Aorta (tissue), 5 donors: ENCODE measurements at regions not wholly inside any gene's neighbourhood (a gene's known extent, or its start where the extent isn't known, plus 50 kb on each side); places are given as distances from the start of the nearest gene placed in this dataset.

Experiments used
- ATAC-seq: fragments of 200-7000 bp; cut with Tn5 transposase; one replicate; pipeline ENCODE4 v1.9.1; 2022; ENCODE audit warnings: moderate library complexity; ENCODE audit not compliant: low FRiP score
- DNase-seq, 2 donors: peaks; one replicate each; pipeline ENCODE4 v3.0.0-alpha.2; 2020
- H3K27ac ChIP-seq, 2 donors: one replicate each; pipeline ENCODE4 v1.5.1; 2013; ENCODE audit warnings: low read length in 2 of 2, mild to moderate bottlenecking in 2 of 2, moderate library complexity in 2 of 2, control low read depth in 1 of 2, inconsistent platforms in 1 of 2, low read depth in 1 of 2
- H3K27me3 ChIP-seq, 2 donors: one replicate each; pipeline ENCODE4 v1.6.1; 2013; ENCODE audit warnings: control low read depth in 1 of 2, low read length in 1 of 2, mild to moderate bottlenecking in 1 of 2, moderate library complexity in 1 of 2; ENCODE audit not compliant: insufficient read depth in 2 of 2, control insufficient read depth in 1 of 2
- H3K36me3 ChIP-seq, 2 donors: one replicate each; pipeline ENCODE4 v1.6.1; 2013; ENCODE audit warnings: control low read depth in 1 of 2, low read length in 1 of 2, mild to moderate bottlenecking in 1 of 2; ENCODE audit not compliant: insufficient read depth in 2 of 2, control insufficient read depth in 1 of 2
- H3K4me1 ChIP-seq, 2 donors: one replicate each; pipeline ENCODE4 v1.6.1; 2013; ENCODE audit warnings: low read length in 2 of 2, control low read depth in 1 of 2, mild to moderate bottlenecking in 1 of 2, moderate library complexity in 1 of 2; ENCODE audit not compliant: insufficient read depth in 2 of 2, control insufficient read depth in 1 of 2
- H3K4me3 ChIP-seq, 2 donors: one replicate each; pipeline ENCODE4 v1.5.1; 2013; ENCODE audit warnings: low read length in 2 of 2, control low read depth in 1 of 2, mild to moderate bottlenecking in 1 of 2
- H3K9me3 ChIP-seq: one replicate; pipeline ENCODE4 v1.6.1; 2013; ENCODE audit warnings: mild to moderate bottlenecking, low read length; ENCODE audit not compliant: control insufficient read depth
- WGBS, 2 donors: extraction: QIAGEN DNeasy Blood & Tissue Kit; methylation state at CpG; one replicate each; pipeline ENCODE4 v1.1.7; 2013; 5-methylcytosine and 5-hydroxymethylcytosine counted together
- intact Hi-C, 2 donors: fragments of 100-400 bp; cut with DNase I; formaldehyde crosslinking; loops; one replicate each; pipeline versions ENCODE4 v1.14.2 to v1.15.0; 2022
- donor health status: healthy with polysubstance abuse.
- donor health status: Bipolar disorder and iron deficiency.
- donor health status: DM: no; HTN: no; CAD: no.
- donor health status: DM: no; HTN: no; CAD: no.
- donor health status: DM: yes; HTN: yes; CAD: no.

DNA sequence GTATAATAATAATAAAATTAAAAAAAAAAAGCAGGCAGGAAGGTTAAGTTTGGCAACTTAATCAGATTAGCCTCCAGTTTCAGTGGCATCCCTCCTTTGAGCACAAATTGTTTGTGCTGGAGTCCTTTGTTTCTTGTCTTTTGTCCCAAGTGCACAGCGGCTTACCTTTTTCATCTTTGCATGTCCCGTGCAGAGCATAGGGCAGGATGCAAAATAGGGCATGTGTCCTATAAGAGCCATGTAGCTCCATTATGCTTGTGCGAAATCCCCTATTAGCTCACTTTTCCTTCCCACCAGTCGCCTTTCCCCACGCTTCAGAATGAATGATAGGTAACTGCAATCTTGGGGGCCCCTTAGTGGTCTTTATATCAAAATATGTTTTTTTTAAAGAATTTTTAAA, 216.8 kb downstream of the TSN start:
- ATAC-seq = no peak
- 75 to 84% methylated on average over 5 of the region's 5 CpGs for WGBS, 2 donors
- H3K27me3 ChIP-seq = no peaks in the 10 kb centered on the region
- H3K4me1 ChIP-seq = no peaks in the 10 kb centered on the region
- H3K27ac ChIP-seq = no peak overlapping the region
- intact Hi-C loops = no loop called here
- H3K4me3 ChIP-seq = no peak overlapping the region
- no peaks in the 10 kb centered on the region for H3K9me3 ChIP-seq
- no peaks in the 10 kb centered on the region for H3K36me3 ChIP-seq
- no peak for DNase-seq

DNA sequence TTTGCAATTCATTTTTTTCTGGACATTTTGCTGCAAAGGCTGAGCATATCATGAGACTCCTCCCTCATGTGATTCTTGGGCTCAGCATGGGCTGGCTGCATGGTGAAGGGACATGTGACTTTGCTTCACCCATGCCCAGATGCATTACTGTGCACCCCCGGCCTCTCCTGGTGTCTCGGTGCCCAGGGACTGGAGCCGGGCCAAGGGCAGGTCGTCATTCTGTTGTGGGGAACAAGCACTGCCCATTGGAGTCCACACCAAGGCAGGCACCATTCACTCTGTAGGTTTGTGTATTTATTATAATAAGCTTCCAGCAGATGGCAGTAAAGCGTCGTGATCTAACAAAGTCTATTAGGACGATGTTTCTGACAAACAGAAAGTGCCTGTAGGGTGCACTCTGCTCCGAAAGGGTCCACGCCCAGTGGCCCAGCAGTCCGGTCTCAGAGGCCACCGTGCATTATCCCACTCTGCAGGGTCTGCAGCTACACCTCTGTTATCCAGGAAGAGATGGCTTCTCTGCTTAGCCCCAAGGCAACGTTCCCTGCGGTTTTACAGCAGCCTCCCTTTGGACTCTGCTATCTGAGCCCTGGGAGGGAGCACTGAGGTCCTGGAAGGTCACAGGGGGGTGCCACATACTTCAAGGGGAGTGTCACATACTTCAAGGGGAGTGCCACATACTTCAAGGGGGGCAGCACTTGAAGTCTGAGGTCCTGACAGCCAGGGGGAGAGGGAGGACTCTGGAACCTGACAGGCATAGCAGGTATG, 219.6 kb downstream of the TSN start:
- Histone ChIP-seq H3K27me3 (no peaks in the 10 kb centered on the region), H3K36me3 (no peaks in the 10 kb centered on the region), H3K4me3 (no peak overlapping the region), H3K27ac (no peak overlapping the region), H3K9me3 (no peaks in the 10 kb centered on the region), H3K4me1 (no peaks in the 10 kb centered on the region)
- peak in 1 of 2 donors; percentile 63 for DNase-seq
- ATAC-seq = peak; percentile 82
- WGBS, 2 donors = 3 to 4% methylated on average over 13 of the region's 13 CpGs
- intact Hi-C loops = loop anchor here in 1 of 2 donors (5.0 kb wide), 1 partner anchor 477 kb away; no protein-coding TSS in a partner anchor

DNA sequence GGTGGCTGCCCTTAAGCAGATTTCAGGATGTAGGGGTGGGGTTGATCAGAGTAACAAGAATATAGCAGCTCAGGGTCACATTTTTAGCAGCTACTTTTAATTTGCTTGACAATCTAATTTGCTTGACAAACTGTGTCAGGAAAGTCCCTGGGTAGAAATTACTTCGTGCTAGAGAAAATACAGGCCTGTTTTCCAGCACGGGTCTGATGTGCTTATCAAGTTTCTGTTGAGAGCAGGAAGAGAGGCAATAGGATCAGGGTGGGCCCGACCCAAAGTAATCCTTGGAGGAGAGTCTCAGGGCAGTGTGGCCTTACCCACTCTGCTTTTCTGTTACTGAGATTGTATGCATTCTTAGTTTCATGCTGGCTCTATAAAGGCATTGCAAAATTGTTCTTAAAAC, 221.5 kb downstream of the TSN start:
- intact Hi-C loops = loop anchor here in 1 of 2 donors (5.0 kb wide), 1 partner anchor 475 kb away; no protein-coding TSS in a partner anchor
- Histone ChIP-seq H3K27me3 (no peaks in the 10 kb centered on the region), H3K4me3 (no peak overlapping the region), H3K4me1 (no peaks in the 10 kb centered on the region), H3K36me3 (no peaks in the 10 kb centered on the region), H3K9me3 (no peaks in the 10 kb centered on the region), H3K27ac (no peak overlapping the region)
- no peak for ATAC-seq
- DNase-seq = no peak
- WGBS, 2 donors = 27 to 32% methylated on average over 3 of the region's 3 CpGs

DNA sequence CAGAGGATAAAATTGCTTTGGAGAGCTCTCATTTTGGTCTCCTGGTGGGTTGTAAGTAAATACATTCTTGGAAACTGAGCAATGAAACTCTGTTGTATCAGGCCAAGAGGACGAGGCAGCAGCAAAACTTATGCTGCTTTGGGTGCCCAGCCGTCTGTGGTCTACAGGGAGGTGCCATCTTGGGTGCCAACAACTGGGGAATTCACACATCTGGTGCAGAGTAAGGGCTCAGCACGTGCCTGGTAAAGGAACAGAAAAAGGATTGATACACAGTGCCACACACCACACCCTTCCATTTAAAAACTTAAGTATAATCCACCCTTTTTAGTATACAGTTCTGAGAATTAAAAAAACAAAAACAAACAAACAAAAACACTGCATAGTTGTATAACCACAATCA, 221.9 kb downstream of the TSN start:
- Histone ChIP-seq H3K4me3 (no peak overlapping the region), H3K4me1 (no peaks in the 10 kb centered on the region), H3K36me3 (no peaks in the 10 kb centered on the region), H3K9me3 (no peaks in the 10 kb centered on the region), H3K27me3 (no peaks in the 10 kb centered on the region), H3K27ac (no peak overlapping the region)
- WGBS, 2 donors = 48 to 56% methylated on average over 3 of the region's 3 CpGs
- intact Hi-C loops = loop anchor here in 1 of 2 donors (5.0 kb wide), 1 partner anchor 475 kb away; no protein-coding TSS in a partner anchor
- DNase-seq (no peak), ATAC-seq (no peak)

DNA sequence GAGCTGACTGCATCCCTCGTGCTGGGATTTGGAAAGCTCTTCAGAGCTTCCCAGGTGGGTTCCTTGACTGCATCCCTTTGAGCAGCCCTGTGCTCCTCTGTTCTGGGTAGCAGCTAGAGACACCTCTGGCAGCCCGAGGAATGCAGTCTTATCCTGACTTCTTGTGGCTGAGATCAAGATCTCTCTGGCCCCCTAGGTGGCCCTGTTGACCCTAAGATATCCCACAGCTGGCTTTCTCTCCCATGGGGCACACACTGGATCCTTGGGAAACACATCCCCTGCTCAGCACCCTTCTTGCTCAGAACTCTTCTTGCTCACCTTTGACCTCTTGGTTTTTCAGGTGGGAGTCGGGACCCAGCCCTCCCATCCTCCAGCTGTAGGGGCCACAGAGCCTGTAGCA, 237.2 kb downstream of the TSN start:
- no peaks in the 10 kb centered on the region for H3K9me3 ChIP-seq
- no peaks in the 10 kb centered on the region for H3K4me1 ChIP-seq
- WGBS, 2 donors = 63 to 68% methylated on average over 3 of the region's 3 CpGs
- no peak overlapping the region for H3K4me3 ChIP-seq
- DNase-seq (no peak), ATAC-seq (peak; percentile 29)
- no peaks in the 10 kb centered on the region for H3K36me3 ChIP-seq
- peaks cover 0 to 2% of the 10 kb centered on the region in 2 donors for H3K27me3 ChIP-seq
- intact Hi-C loops = no loop called here
- H3K27ac ChIP-seq = no peak overlapping the region

DNA sequence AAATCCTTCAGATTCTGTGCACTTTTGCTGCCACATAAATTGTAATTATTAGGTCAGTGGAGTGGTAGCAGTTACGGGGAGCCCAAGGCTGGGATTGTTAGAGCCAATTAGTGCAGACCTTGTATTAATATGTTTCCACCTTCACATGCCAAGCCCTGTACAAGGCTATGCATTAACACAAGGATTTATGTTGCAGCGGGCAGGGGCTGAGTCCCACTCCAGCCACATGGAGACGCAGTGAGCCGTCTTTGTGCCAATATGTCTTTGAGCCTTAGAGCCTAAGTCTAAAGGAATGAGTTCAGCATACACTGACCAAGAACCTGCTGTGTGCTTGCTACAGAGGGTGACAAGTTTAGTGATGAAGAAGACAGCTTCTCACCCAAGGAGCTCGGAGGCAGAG, 238.2 kb downstream of the TSN start:
- H3K36me3 ChIP-seq = no peaks in the 10 kb centered on the region
- no peak overlapping the region for H3K27ac ChIP-seq
- H3K27me3 ChIP-seq = peaks cover 0 to 2% of the 10 kb centered on the region in 2 donors
- ATAC-seq (no peak), DNase-seq (no peak)
- WGBS, 2 donors = 55 to 67% methylated on average over 5 of the region's 5 CpGs
- H3K9me3 ChIP-seq = no peaks in the 10 kb centered on the region
- H3K4me1 ChIP-seq = no peaks in the 10 kb centered on the region
- intact Hi-C loops = no loop called here
- H3K4me3 ChIP-seq = no peak overlapping the region

DNA sequence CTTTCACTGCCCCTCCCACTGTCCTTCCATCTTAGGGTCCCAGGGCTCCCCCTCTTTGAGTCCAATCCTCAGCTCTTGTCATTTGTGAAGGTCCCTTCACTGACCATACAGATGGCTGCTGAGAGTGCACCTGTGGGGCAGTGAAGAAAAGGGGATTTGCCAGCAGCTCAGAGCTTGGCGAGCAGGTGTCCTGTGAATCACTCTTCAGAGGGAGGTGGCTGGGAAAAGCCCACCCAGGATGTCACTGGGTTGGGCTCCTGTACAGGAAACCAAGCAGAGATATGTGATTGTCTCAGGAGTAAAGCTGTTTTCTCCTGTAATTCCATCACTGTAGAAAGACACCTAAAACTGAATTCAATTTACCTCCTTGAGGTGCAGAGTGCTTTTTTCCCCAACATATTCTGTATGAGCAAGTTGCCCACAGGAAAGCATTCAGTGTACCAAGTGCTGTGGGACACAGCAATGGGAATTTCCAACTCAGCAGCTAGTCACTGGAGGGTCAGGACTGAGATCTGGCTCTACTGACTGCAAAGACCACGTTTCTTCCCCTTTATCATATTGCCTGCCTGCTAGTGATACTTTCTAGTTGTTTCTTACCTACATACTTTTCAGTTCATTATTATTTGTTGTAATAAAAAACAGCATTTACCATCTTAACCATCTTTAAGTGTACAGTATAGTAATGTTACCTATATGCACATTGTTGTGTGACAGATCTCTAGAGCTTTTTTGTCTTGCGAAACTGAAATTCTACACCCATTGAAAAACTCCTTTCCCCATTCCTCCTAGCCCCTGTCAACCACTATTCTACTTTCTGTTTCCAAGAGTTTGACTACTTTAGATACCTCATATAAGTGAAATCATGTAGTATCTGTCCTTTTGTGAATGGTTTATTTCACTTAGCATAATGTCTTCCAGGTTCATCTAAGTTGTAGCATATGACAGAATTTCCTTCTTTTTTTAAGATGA, 239.1 kb downstream of the TSN start:
- DNase-seq (no peak), ATAC-seq (no peak)
- Histone ChIP-seq H3K36me3 (no peaks in the 10 kb centered on the region), H3K27ac (no peak overlapping the region), H3K9me3 (no peaks in the 10 kb centered on the region), H3K27me3 (peaks cover 0 to 2% of the 10 kb centered on the region in 2 donors), H3K4me1 (no peaks in the 10 kb centered on the region), H3K4me3 (no peak overlapping the region)
- 68 to 75% methylated on average over 3 of the region's 3 CpGs for WGBS, 2 donors
- intact Hi-C loops = no loop called here

DNA sequence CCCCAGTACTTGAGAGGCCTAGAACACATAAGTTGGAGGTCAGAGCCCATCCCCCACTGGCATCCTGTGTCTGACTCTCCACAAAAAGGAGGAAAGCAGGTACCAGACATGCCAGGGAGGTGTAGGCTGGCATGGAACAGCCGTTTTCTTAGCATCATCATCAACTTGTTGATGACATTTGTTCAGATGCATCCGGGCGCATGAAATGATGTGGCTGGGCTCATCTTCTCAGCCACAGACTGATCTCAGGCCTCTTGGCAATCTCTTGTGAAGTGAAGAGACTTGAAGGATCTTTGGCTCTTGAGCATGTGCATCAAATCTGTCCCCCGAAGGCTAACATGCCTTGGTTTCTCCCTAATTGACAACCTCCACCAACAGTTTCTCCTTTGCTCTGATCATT, 243.3 kb downstream of the TSN start:
- no peaks in the 10 kb centered on the region for H3K4me1 ChIP-seq
- peaks cover 0 to 2% of the 10 kb centered on the region in 2 donors for H3K27me3 ChIP-seq
- H3K27ac ChIP-seq = no peak overlapping the region
- H3K4me3 ChIP-seq = no peak overlapping the region
- H3K36me3 ChIP-seq = no peaks in the 10 kb centered on the region
- ATAC-seq (no peak), DNase-seq (no peak)
- no peaks in the 10 kb centered on the region for H3K9me3 ChIP-seq
- intact Hi-C loops = no loop called here
- WGBS, 2 donors = 80 to 83% methylated on average over 4 of the region's 4 CpGs
